GF-D8 (cell line): ENCODE measurements at regions not wholly inside any gene's neighbourhood (a gene's known extent, or its start where the extent isn't known, plus 50 kb on each side); places are given as distances from the start of the nearest gene placed in this dataset.
"Not testable (repeated sequence)": the region's sequence is repeated elsewhere in the genome, so short reads cannot be mapped to it uniquely, and the experiment has no call there.

ENCODE experiments used
- DNase-seq: peaks from one replicate; lab custom pipeline; 2025; lab: John Stamatoyannopoulos, UW

GRCh38 chr6:168851460-168852375, 401.9 kb downstream of the THBS2 start:
- DNase-seq: no peak

GRCh38 chr6:168850027-168850736, 403.5 kb downstream of the THBS2 start:
- DNase-seq: not testable (repeated sequence)

GRCh38 chr6:168849459-168849858, 404.2 kb downstream of the THBS2 start:
- DNase-seq: no peak

- DNase-seq: no peak
Measured at GRCh38 chr6:168848797-168849196, 404.8 kb downstream of the THBS2 start.

GRCh38 chr6:168844821-168845609, 404.0 kb downstream of the SMOC2 start:
- no peak for DNase-seq

GRCh38 chr6:168842632-168843212, 401.7 kb downstream of the SMOC2 start:
- DNase-seq: not testable (repeated sequence)

- no peak for DNase-seq
Measured at GRCh38 chr6:168841609-168842278, 400.8 kb downstream of the SMOC2 start.

- not testable (repeated sequence) for DNase-seq
Measured at GRCh38 chr6:168840932-168841331, 399.9 kb downstream of the SMOC2 start.

- not testable (repeated sequence) for DNase-seq
Measured at GRCh38 chr6:168840299-168840698, 399.3 kb downstream of the SMOC2 start.

- no peak for DNase-seq
Measured at GRCh38 chr6:168838037-168838399, 397.0 kb downstream of the SMOC2 start.

GRCh38 chr6:168837254-168838036, 396.5 kb downstream of the SMOC2 start:
- no peak for DNase-seq

GRCh38 chr6:168835991-168836390, 395.0 kb downstream of the SMOC2 start:
- no peak for DNase-seq

- no peak for DNase-seq
Measured at GRCh38 chr6:168834801-168835200, 393.8 kb downstream of the SMOC2 start.

GRCh38 chr6:168834042-168834587, 393.1 kb downstream of the SMOC2 start:
- no peak for DNase-seq

GRCh38 chr6:168828800-168829199, 387.8 kb downstream of the SMOC2 start:
- no peak for DNase-seq

GRCh38 chr6:168828035-168828434, 387.1 kb downstream of the SMOC2 start:
- DNase-seq: no peak

- no peak for DNase-seq
Measured at GRCh38 chr6:168827586-168827871, 386.5 kb downstream of the SMOC2 start.

GRCh38 chr6:168826726-168827585, 386.0 kb downstream of the SMOC2 start:
- no peak for DNase-seq

- no peak for DNase-seq
Measured at GRCh38 chr6:168826078-168826390, 385.1 kb downstream of the SMOC2 start.
